Keratinocyte (primary cell): ENCODE measurements at regions not wholly inside any gene's neighbourhood (a gene's known extent, or its start where the extent isn't known, plus 50 kb on each side); places are given as distances from the start of the nearest gene placed in this dataset.

Experiments used
- DNase-seq: peaks from one replicate; pipeline ENCODE4 v3.0.0-alpha.2; 2011; ENCODE audit warnings: low read depth, missing footprints, low spot score
- FAIRE-seq: peaks from 2 replicates; lab custom pipeline; 2011; peaks lifted over from hg19 to GRCh38; lab: Jason Lieb, UNC
- H2AFZ ChIP-seq: 2 replicates; pipeline ENCODE4 v1.6.0; 2012; ENCODE audit warnings: low read length, control low read depth, inconsistent platforms; ENCODE audit not compliant: control insufficient read depth
- H3K27ac ChIP-seq: 2 replicates; pipeline ENCODE4 v1.5.1; 2011; ENCODE audit warnings: low read length; ENCODE audit not compliant: control insufficient read depth, insufficient read depth
- H3K27me3 ChIP-seq: 3 replicates; pipeline ENCODE4 v1.6.0; 2011; ENCODE audit warnings: low read length; ENCODE audit not compliant: control insufficient read depth, insufficient read depth; ENCODE audit errors: extremely low read depth
- H3K36me3 ChIP-seq, 2 experiments: 2 replicates in 1 of 2; 3 replicates in 1 of 2; pipeline ENCODE4 v1.5.1; 2011; ENCODE audit warnings: low read length in 2 of 2, mild to moderate bottlenecking in 1 of 2; ENCODE audit not compliant: control insufficient read depth in 2 of 2, insufficient read depth in 2 of 2; ENCODE audit errors: extremely low read depth in 1 of 2
- H3K4me1 ChIP-seq: 3 replicates; pipeline ENCODE4 v1.5.1; 2011; ENCODE audit warnings: low read length; ENCODE audit not compliant: control insufficient read depth, insufficient read depth; ENCODE audit errors: extremely low read depth
- H3K4me2 ChIP-seq: 3 replicates; pipeline ENCODE4 v1.6.0; 2011; ENCODE audit warnings: low read depth, low read length; ENCODE audit not compliant: control insufficient read depth, insufficient read depth; ENCODE audit errors: extremely low read depth
- H3K4me3 ChIP-seq, 3 experiments: fragments of 200-600 bp in 1 of 3; sonication (generic) in 1 of 3; 2 replicates in 2 of 3; 3 replicates in 1 of 3; pipeline ENCODE4 v1.5.1; 2011 to 2016; ENCODE audit warnings: low read length in 3 of 3, mild to moderate bottlenecking in 3 of 3, control low read depth in 2 of 3, inconsistent platforms in 1 of 3, low read depth in 1 of 3, mixed read lengths in 1 of 3, mixed run types in 1 of 3, moderate library complexity in 1 of 3; ENCODE audit not compliant: control insufficient read depth in 2 of 3, insufficient read depth in 2 of 3; ENCODE audit errors: extremely low read depth in 1 of 3
- H3K79me2 ChIP-seq: 2 replicates; pipeline ENCODE4 v1.6.0; 2012; ENCODE audit warnings: low read length; ENCODE audit not compliant: control insufficient read depth, insufficient read depth
- H3K9ac ChIP-seq: 3 replicates; pipeline ENCODE4 v1.6.0; 2011; ENCODE audit warnings: low read length; ENCODE audit not compliant: control insufficient read depth, insufficient read depth; ENCODE audit errors: extremely low read depth
- H3K9me1 ChIP-seq: 3 replicates; pipeline ENCODE4 v1.6.0; 2011; ENCODE audit warnings: low read length; ENCODE audit not compliant: control insufficient read depth, insufficient read depth; ENCODE audit errors: extremely low read depth
- H3K9me3 ChIP-seq: 2 replicates; pipeline ENCODE4 v1.5.1; 2012; ENCODE audit warnings: low read depth, low read length; ENCODE audit not compliant: control insufficient read depth
- H4K20me1 ChIP-seq: 3 replicates; pipeline ENCODE4 v1.6.0; 2011; ENCODE audit warnings: low read length; ENCODE audit not compliant: control insufficient read depth, insufficient read depth; ENCODE audit errors: extremely low read depth
- CTCF ChIP-seq, 3 experiments: IDR thresholded peaks in 1 of 3; conservative IDR thresholded peaks in 1 of 3; optimal IDR thresholded peaks in 1 of 3; 2 replicates in 2 of 3; 3 replicates in 1 of 3; pipeline versions ENCODE3 to v1.5.1; 2011; ENCODE audit warnings: low read length in 3 of 3, mild to moderate bottlenecking in 3 of 3, moderate library complexity in 2 of 3, control low read depth in 1 of 3, inconsistent platforms in 1 of 3; ENCODE audit not compliant: insufficient read depth in 2 of 3; ENCODE audit errors: extremely low read depth in 1 of 3
- EZH2 ChIP-seq: IDR thresholded peaks from one replicate; pipeline ENCODE4 v1.6.1; 2012; ENCODE audit warnings: inconsistent platforms, mild to moderate bottlenecking, low read length, moderate library complexity
- dilution Hi-C: fragments of 300-500 bp; cut with MboI; formaldehyde crosslinking; loops from one replicate; pipeline ENCODE4 v1.7.0; 2020; ENCODE audit warnings: low sequenced_read_pairs; ENCODE audit not compliant: extremely low pct_ligation_motif_present

- H3K4me2 ChIP-seq, result no peak overlapping the region
- no peaks in the 10 kb centered on the region for H3K9me1 ChIP-seq
- FAIRE-seq, result no peak
- peaks cover 16% of the 10 kb centered on the region for H3K27me3 ChIP-seq
- no peaks in the 10 kb centered on the region for H3K79me2 ChIP-seq
- no peaks in the 10 kb centered on the region for H3K36me3 ChIP-seq
- H4K20me1 ChIP-seq, result no peaks in the 10 kb centered on the region
- no peak overlapping the region for H2AFZ ChIP-seq
- no peaks in the 10 kb centered on the region for H3K4me1 ChIP-seq
- no peak for DNase-seq
- no peak overlapping the region for H3K27ac ChIP-seq
- no peaks in the 10 kb centered on the region for H3K9me3 ChIP-seq
- no peak overlapping the region for H3K9ac ChIP-seq
- no peak overlapping the region for H3K4me3 ChIP-seq
- dilution Hi-C loops, result no loop called here
- TF ChIP-seq CTCF (optimal IDR thresholded peaks at IDR 0.05 in 1 of 3, IDR thresholded peaks at IDR 0.05 in 1 of 3, conservative IDR thresholded peaks at IDR 0.05 in 1 of 3; ENCODE audit: extremely low read depth in 1 of 3, insufficient read depth in 2 of 3, low read length in 3 of 3) (no peak), EZH2 (no peak)
Observed at GRCh38 chr4:26028133-26028792, 114.2 kb downstream of the SMIM20 start.

GRCh38 chr4:26028793-26029567 is 115.0 kb downstream of the SMIM20 start:
- TF ChIP-seq CTCF (optimal IDR thresholded peaks at IDR 0.05 in 1 of 3, IDR thresholded peaks at IDR 0.05 in 1 of 3, conservative IDR thresholded peaks at IDR 0.05 in 1 of 3; ENCODE audit: extremely low read depth in 1 of 3, insufficient read depth in 2 of 3, low read length in 3 of 3) (peak; percentile 57 to 94 (median 90)), EZH2 (no peak)
- H3K27ac ChIP-seq, result no peak overlapping the region
- no peaks in the 10 kb centered on the region for H3K4me1 ChIP-seq
- H3K79me2 ChIP-seq, result no peaks in the 10 kb centered on the region
- no peak overlapping the region for H3K4me3 ChIP-seq
- FAIRE-seq (no peak), DNase-seq (no peak)
- H4K20me1 ChIP-seq, result no peaks in the 10 kb centered on the region
- H3K9me1 ChIP-seq, result no peaks in the 10 kb centered on the region
- H2AFZ ChIP-seq, result no peak overlapping the region
- H3K4me2 ChIP-seq, result no peak overlapping the region
- dilution Hi-C loops, result no loop called here
- peaks cover 14% of the 10 kb centered on the region for H3K27me3 ChIP-seq
- H3K36me3 ChIP-seq, result no peaks in the 10 kb centered on the region
- H3K9me3 ChIP-seq, result no peaks in the 10 kb centered on the region
- H3K9ac ChIP-seq, result no peak overlapping the region
